Prostate gland (tissue), 2 donors: ENCODE measurements at regions not wholly inside any gene's neighbourhood (a gene's known extent, or its start where the extent isn't known, plus 50 kb on each side); places are given as distances from the start of the nearest gene placed in this dataset.

ENCODE experiments used
- CTCF ChIP-seq, 4 experiments: fragments of 200-600 bp in 2 of 4; fragments of 450-650 bp in 2 of 4; sonication (generic) in 2 of 4; IDR thresholded peaks; 1 replicate in 3 of 4; 2 replicates in 1 of 4; pipeline ENCODE4 v1.5.1; 2016 to 2019; ENCODE audit warnings: antibody characterized with exemption in 4 of 4, mild to moderate bottlenecking in 2 of 4, moderate library complexity in 2 of 4
- POLR2A ChIP-seq: fragments of 450-650 bp; IDR thresholded peaks from one replicate; pipeline ENCODE4 v1.6.1; 2016; ENCODE audit warnings: antibody characterized with exemption, mild to moderate bottlenecking
- POLR2AphosphoS5 ChIP-seq: sonication (generic); formaldehyde crosslinking; IDR thresholded peaks from one replicate; pipeline ENCODE4 v1.6.1; 2017; ENCODE audit warnings: antibody characterized with exemption

DNA sequence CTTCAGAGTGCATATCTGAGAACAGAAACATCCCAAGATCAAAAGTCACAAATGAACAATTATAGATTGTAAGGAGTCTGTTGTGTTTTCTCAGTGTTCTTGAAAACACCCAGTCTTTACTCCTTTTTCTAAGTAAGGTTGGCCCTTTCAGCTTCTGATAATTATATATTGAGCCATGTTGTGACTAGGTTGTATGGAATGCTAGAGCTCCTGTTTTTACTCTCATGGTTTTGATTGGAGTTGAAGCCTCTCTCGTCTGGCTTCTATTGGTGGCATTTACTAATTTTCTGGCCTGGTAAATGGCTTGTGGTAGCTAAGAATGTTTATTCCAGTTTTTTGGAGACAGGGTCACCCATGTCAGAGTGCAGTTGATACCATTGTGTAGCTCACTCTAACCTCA is 84.7 kb downstream of the NDUFS5 start:
- TF ChIP-seq CTCF (IDR thresholded peaks at IDR 0.05) (no peak), POLR2AphosphoS5 (no peak), POLR2A (no peak)
